GM12875 (cell line): ENCODE measurements at regions not wholly inside any gene's neighbourhood (a gene's known extent, or its start where the extent isn't known, plus 50 kb on each side); places are given as distances from the start of the nearest gene placed in this dataset.

Source experiments
- H3K4me3 ChIP-seq: one replicate; pipeline ENCODE4 v1.5.1; 2011; ENCODE audit warnings: low read depth, low read length, control low read depth
- TF ChIP-seq, protein P1 (sequence below): IDR thresholded peaks from 2 replicates; pipeline ENCODE4 v1.5.1; 2011; ENCODE audit warnings: low read depth, mild to moderate bottlenecking, control low read depth, inconsistent platforms, low read length, moderate library complexity, borderline replicate concordance; ENCODE audit not compliant: insufficient read depth

DNA sequence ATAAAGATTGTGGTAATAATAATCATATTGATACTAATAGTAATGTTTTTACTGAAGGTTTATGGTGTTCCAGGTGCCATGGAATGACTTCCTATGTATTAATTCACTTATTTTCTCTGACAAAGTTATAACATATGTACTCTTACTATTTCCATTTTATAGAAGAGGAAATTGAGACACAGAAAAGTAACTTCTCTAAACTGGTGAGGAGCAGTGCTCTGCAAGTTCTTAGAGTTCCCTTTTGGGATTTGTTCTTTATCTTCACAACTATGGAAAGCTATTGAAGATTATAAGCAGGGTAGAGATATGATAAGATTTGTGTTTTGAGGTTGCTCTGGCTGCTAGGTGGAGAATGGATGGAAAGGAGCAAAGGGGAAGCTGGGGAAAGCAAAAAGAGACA, 83.9 kb upstream of the OLFM4 start:
- TF ChIP-seq, protein P1, sequence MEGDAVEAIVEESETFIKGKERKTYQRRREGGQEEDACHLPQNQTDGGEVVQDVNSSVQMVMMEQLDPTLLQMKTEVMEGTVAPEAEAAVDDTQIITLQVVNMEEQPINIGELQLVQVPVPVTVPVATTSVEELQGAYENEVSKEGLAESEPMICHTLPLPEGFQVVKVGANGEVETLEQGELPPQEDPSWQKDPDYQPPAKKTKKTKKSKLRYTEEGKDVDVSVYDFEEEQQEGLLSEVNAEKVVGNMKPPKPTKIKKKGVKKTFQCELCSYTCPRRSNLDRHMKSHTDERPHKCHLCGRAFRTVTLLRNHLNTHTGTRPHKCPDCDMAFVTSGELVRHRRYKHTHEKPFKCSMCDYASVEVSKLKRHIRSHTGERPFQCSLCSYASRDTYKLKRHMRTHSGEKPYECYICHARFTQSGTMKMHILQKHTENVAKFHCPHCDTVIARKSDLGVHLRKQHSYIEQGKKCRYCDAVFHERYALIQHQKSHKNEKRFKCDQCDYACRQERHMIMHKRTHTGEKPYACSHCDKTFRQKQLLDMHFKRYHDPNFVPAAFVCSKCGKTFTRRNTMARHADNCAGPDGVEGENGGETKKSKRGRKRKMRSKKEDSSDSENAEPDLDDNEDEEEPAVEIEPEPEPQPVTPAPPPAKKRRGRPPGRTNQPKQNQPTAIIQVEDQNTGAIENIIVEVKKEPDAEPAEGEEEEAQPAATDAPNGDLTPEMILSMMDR = no peak
- no peak overlapping the region for H3K4me3 ChIP-seq

GRCh38 chr13:52938065-52938464, 89.6 kb upstream of the PCDH8 start:
- no peak overlapping the region for H3K4me3 ChIP-seq
- TF ChIP-seq, protein P1 = no peak

DNA sequence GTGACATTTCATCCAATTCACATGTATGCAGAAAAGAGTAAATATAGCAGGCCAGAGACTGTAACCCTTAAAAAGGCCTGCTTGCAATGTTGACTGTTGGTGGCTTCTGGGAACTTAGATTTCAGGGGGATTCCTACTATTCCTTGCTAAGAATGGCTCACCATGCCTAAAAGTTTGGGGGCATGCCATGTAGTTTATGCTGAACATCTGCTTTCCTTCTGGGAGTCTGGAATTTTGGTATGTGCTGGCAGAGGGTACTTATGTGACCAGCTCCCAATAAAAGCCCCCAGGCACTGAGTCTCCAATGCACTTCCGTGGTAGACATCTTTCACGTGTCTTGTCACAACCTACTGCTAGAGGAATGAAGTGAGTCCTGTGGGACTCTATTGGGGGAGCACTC, 88.4 kb upstream of the PCDH8 start:
- TF ChIP-seq, protein P1 = no peak
- H3K4me3 ChIP-seq = no peak overlapping the region

- no peak overlapping the region for H3K4me3 ChIP-seq
- TF ChIP-seq, protein P1 = no peak
Measured at GRCh38 chr13:52934258-52934657, 85.8 kb upstream of the PCDH8 start.

DNA sequence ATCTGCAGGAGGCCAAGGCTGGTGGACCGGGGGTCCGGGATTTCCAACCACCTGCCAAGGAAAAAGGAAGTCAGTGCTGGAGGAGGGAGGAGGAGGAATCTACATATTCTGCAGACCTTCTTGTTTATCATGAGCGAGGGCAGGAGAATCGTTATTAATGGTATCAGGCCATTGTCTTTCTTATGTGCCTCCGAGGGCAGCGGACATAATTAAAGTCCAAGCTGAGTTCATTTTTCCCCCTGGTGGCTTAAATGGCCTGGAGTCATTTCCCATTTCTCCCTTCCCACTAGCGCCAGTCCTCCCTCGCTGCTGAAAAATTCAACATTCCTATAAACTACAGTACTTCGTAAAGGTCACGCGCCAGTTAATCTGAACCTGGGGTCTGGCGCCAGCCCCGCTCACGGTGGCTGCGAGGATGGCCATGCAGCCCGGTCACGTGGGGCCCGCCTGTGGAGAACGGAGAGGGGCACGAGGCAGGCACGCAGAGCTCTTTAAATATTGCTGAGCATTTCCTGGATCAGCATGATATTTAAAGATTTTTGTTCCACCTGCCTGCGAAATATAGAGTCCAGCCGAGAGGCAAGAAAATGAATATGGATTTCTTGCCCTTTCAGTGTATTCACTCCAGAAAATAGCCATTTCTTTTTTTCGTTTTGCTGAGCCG, 85.2 kb upstream of the PCDH8 start:
- TF ChIP-seq, protein P1 = no peak
- no peak overlapping the region for H3K4me3 ChIP-seq

GRCh38 chr13:52933099-52933498, 84.7 kb upstream of the PCDH8 start:
- TF ChIP-seq, protein P1 = no peak

DNA sequence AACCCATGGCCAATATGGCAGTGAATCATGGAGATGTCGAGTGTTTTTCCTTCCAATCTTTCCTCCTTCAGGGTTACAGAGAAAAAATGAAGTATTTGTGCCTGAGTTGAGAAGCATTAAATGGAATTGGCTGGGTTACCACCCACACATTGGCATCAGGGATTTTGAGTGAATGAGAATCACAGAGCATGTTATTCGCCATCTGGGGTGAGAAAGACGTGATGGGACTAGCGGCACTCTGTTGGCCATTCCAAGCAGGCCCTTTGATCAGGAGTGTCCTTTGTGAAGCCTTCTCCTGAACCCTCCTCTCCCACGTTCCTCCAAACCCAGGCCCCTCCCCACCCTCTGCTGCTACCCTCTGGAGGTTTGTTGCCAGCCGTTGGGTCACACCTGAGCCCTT, 84.2 kb upstream of the PCDH8 start:
- no peak overlapping the region for H3K4me3 ChIP-seq
- TF ChIP-seq, protein P1 = no peak

More at GRCh38 chr13:52933099-52933498, 84.7 kb upstream of the PCDH8 start:
- no peak overlapping the region for H3K4me3 ChIP-seq
